ENCODE measurements at regions not wholly inside any gene's neighbourhood (a gene's known extent, or its start where the extent isn't known, plus 50 kb on each side); places are given as distances from the start of the nearest gene placed in this dataset.

DNA sequence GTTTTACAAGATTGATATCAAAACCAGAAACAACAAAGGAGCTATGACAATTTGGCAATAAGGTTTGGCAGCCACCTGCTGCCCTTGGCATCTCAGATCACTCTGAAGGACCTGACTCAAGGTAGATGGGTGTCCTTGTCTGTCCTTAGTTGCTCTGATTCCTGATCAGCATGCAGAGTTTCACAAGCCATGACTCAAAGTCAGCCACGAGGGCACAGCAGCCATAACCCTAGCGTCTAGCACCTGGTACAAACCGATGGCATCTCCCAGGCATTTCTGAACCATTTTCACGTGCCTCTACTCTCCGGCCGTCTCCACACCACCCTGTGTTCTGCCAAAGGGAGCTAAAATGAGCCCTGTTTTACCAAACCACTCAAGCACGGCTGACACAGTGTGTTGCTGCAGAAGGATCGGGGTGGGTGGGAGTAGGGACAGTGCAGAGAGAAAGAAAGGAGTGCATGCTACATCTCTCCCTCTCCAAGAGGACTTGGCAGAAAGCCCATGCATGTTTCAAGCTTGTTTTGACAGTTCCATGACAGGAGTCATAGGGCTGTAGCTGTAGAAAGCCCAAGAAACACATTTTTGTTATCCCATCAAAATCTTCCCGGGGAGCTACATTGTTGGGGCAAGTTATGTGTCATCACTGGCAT, 297.3 kb downstream of the ABCC12 start:
- TF ChIP-seq, protein P1, sequence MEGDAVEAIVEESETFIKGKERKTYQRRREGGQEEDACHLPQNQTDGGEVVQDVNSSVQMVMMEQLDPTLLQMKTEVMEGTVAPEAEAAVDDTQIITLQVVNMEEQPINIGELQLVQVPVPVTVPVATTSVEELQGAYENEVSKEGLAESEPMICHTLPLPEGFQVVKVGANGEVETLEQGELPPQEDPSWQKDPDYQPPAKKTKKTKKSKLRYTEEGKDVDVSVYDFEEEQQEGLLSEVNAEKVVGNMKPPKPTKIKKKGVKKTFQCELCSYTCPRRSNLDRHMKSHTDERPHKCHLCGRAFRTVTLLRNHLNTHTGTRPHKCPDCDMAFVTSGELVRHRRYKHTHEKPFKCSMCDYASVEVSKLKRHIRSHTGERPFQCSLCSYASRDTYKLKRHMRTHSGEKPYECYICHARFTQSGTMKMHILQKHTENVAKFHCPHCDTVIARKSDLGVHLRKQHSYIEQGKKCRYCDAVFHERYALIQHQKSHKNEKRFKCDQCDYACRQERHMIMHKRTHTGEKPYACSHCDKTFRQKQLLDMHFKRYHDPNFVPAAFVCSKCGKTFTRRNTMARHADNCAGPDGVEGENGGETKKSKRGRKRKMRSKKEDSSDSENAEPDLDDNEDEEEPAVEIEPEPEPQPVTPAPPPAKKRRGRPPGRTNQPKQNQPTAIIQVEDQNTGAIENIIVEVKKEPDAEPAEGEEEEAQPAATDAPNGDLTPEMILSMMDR (IDR thresholded peaks at IDR 0.05): no peak
- TF ChIP-seq EZH2phosphoT487 (IDR thresholded peaks at IDR 0.05): no peak
- TF ChIP-seq EZH2 (IDR thresholded peaks at IDR 0.05): no peak
